Neural cell (in vitro differentiated cells): ENCODE measurements at regions not wholly inside any gene's neighbourhood (a gene's known extent, or its start where the extent isn't known, plus 50 kb on each side); places are given as distances from the start of the nearest gene placed in this dataset.

Experiments
- POLR2AphosphoS5 ChIP-seq: IDR thresholded peaks from 2 replicates; pipeline ENCODE4 v1.6.1; 2012
- RAD21 ChIP-seq: fragments of 450-650 bp; conservative IDR thresholded peaks from 2 replicates; pipeline ENCODE4 v1.6.1; 2014; ENCODE audit warnings: antibody characterized with exemption, mild to moderate bottlenecking, moderate library complexity
- TF ChIP-seq, protein P1 (sequence below): fragments of 450-650 bp; IDR thresholded peaks from 2 replicates; pipeline ENCODE4 v1.5.1; 2014; ENCODE audit warnings: antibody characterized with exemption, mild to moderate bottlenecking, moderate library complexity; ENCODE audit not compliant: poor library complexity, severe bottlenecking
- TF ChIP-seq, protein P2 (sequence below): IDR thresholded peaks from 2 replicates; pipeline ENCODE4 v1.6.1; 2012; ENCODE audit warnings: borderline replicate concordance

DNA sequence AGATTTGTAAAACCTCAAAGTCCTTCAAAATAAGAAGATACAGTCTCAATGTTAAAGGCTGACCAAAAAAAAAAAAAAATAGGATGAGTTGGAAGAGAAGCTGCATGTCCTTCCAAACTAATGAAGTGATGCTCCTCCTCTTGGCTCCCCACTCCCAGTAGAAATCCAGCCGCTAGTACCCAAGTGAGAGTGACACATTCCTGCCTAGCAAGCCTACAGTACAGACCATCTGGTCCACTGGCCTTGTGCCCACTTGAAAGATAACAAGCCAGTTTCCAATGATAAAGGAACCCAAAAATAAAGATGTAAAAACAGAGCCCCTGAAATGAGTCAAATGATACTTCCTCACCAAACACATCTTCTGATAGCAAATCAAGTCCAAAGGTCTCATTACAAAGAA is 258.7 kb upstream of the NSMCE3 start:
- TF ChIP-seq RAD21 (no peak), POLR2AphosphoS5 (no peak)
- TF ChIP-seq, protein P1, sequence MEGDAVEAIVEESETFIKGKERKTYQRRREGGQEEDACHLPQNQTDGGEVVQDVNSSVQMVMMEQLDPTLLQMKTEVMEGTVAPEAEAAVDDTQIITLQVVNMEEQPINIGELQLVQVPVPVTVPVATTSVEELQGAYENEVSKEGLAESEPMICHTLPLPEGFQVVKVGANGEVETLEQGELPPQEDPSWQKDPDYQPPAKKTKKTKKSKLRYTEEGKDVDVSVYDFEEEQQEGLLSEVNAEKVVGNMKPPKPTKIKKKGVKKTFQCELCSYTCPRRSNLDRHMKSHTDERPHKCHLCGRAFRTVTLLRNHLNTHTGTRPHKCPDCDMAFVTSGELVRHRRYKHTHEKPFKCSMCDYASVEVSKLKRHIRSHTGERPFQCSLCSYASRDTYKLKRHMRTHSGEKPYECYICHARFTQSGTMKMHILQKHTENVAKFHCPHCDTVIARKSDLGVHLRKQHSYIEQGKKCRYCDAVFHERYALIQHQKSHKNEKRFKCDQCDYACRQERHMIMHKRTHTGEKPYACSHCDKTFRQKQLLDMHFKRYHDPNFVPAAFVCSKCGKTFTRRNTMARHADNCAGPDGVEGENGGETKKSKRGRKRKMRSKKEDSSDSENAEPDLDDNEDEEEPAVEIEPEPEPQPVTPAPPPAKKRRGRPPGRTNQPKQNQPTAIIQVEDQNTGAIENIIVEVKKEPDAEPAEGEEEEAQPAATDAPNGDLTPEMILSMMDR, result no peak
- TF ChIP-seq, protein P2, sequence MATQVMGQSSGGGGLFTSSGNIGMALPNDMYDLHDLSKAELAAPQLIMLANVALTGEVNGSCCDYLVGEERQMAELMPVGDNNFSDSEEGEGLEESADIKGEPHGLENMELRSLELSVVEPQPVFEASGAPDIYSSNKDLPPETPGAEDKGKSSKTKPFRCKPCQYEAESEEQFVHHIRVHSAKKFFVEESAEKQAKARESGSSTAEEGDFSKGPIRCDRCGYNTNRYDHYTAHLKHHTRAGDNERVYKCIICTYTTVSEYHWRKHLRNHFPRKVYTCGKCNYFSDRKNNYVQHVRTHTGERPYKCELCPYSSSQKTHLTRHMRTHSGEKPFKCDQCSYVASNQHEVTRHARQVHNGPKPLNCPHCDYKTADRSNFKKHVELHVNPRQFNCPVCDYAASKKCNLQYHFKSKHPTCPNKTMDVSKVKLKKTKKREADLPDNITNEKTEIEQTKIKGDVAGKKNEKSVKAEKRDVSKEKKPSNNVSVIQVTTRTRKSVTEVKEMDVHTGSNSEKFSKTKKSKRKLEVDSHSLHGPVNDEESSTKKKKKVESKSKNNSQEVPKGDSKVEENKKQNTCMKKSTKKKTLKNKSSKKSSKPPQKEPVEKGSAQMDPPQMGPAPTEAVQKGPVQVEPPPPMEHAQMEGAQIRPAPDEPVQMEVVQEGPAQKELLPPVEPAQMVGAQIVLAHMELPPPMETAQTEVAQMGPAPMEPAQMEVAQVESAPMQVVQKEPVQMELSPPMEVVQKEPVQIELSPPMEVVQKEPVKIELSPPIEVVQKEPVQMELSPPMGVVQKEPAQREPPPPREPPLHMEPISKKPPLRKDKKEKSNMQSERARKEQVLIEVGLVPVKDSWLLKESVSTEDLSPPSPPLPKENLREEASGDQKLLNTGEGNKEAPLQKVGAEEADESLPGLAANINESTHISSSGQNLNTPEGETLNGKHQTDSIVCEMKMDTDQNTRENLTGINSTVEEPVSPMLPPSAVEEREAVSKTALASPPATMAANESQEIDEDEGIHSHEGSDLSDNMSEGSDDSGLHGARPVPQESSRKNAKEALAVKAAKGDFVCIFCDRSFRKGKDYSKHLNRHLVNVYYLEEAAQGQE, result no peak
